Psoas muscle (tissue), 7 donors: ENCODE measurements at regions not wholly inside any gene's neighbourhood (a gene's known extent, or its start where the extent isn't known, plus 50 kb on each side); places are given as distances from the start of the nearest gene placed in this dataset.

Source experiments
- ATAC-seq, 4 donors: fragments of 200-7000 bp; cut with Tn5 transposase; one replicate each; pipeline ENCODE4 v1.9.1; 2020; ENCODE audit warnings: moderate library complexity in 3 of 4, mild to moderate bottlenecking in 2 of 4
- DNase-seq, 2 donors: peaks; one replicate each; pipeline ENCODE4 v3.0.0-alpha.2; 2020
- H3K27ac ChIP-seq: fragments of 200-600 bp; one replicate; pipeline ENCODE4 v1.8.0; 2022
- H3K27me3 ChIP-seq, 3 donors: fragments of 200-600 bp in 1 of 3; one replicate each; pipeline versions ENCODE4 v1.6.1 to v1.8.0; 2013 to 2022; ENCODE audit warnings: low read length in 2 of 3, mild to moderate bottlenecking in 2 of 3, moderate library complexity in 1 of 3; ENCODE audit not compliant: insufficient read depth in 3 of 3
- H3K36me3 ChIP-seq, 2 donors: fragments of 200-600 bp in 1 of 2; one replicate each; pipeline versions ENCODE4 v1.6.1 to v1.8.0; 2013 to 2022; ENCODE audit warnings: low read depth in 1 of 2, mild to moderate bottlenecking in 1 of 2, moderate library complexity in 1 of 2; ENCODE audit not compliant: insufficient read depth in 1 of 2
- H3K4me1 ChIP-seq: fragments of 200-600 bp; one replicate; pipeline ENCODE4 v1.8.0; 2022
- H3K4me3 ChIP-seq: fragments of 200-600 bp; one replicate; pipeline ENCODE4 v1.8.0; 2022; ENCODE audit warnings: mild to moderate bottlenecking
- H3K9me3 ChIP-seq: fragments of 200-600 bp; one replicate; pipeline ENCODE4 v1.8.0; 2022
- WGBS, 3 donors: extraction: QIAGEN DNeasy Blood & Tissue Kit; methylation state at CpG; one replicate each; pipeline versions ENCODE4 v1.1.6 to v1.1.7; 2013; 5-methylcytosine and 5-hydroxymethylcytosine counted together
- intact Hi-C, 2 donors: fragments of 100-400 bp; cut with DNase I; formaldehyde crosslinking; loops; one replicate each; pipeline versions ENCODE4 v1.11.0 to v1.14.2; 2022
- TF ChIP-seq, protein P1 (sequence below): fragments of 200-600 bp; IDR thresholded peaks from one replicate; pipeline ENCODE4 v1.8.0; 2022; ENCODE audit warnings: antibody characterized with exemption
- donor health status: healthy with polysubstance abuse.
- donor health status: DM: no; HTN: no; CAD: no; lungs with moderate emphysema.
- donor health status: Bipolar disorder and iron deficiency.
- donor health status: healthy.
- donor health status: DM: yes; HTN: yes; CAD: no.
- donor health status: DM: no; HTN: no; CAD: no.
- donor health status: DM: yes; HTN: yes; CAD: no.

DNA sequence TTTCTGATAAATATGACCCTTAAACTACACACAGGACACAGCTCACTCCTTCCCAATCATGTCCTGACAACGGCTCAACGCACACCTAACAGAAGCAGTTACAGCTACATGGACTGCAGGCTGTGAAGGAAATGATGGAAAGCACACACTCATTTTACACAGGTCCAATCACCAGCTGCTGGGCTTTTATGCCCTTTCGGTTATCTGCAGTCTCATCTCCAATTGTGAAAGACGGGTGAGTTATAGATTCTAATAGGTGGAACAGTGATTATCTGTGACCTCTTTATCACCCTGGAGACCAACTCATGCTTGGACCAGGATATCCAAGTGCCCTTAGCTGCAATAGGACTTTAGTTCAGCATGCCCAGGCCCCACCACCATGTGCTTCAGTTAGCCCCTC, 110.4 kb upstream of the CREB1 start:
- intact Hi-C loops: no loop called here
- Histone ChIP-seq H3K27ac (no peak overlapping the region), H3K9me3 (no peaks in the 10 kb centered on the region), H3K4me1 (no peaks in the 10 kb centered on the region), H3K4me3 (no peak overlapping the region), H3K27me3 (no peaks in the 10 kb centered on the region), H3K36me3 (no peaks in the 10 kb centered on the region)
- ATAC-seq: no peak
- 76 to 85% (median 78%) methylated on average over 4 of the region's 4 CpGs for WGBS, 3 donors
- TF ChIP-seq, protein P1, sequence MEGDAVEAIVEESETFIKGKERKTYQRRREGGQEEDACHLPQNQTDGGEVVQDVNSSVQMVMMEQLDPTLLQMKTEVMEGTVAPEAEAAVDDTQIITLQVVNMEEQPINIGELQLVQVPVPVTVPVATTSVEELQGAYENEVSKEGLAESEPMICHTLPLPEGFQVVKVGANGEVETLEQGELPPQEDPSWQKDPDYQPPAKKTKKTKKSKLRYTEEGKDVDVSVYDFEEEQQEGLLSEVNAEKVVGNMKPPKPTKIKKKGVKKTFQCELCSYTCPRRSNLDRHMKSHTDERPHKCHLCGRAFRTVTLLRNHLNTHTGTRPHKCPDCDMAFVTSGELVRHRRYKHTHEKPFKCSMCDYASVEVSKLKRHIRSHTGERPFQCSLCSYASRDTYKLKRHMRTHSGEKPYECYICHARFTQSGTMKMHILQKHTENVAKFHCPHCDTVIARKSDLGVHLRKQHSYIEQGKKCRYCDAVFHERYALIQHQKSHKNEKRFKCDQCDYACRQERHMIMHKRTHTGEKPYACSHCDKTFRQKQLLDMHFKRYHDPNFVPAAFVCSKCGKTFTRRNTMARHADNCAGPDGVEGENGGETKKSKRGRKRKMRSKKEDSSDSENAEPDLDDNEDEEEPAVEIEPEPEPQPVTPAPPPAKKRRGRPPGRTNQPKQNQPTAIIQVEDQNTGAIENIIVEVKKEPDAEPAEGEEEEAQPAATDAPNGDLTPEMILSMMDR: no peak
- no peak for DNase-seq

DNA sequence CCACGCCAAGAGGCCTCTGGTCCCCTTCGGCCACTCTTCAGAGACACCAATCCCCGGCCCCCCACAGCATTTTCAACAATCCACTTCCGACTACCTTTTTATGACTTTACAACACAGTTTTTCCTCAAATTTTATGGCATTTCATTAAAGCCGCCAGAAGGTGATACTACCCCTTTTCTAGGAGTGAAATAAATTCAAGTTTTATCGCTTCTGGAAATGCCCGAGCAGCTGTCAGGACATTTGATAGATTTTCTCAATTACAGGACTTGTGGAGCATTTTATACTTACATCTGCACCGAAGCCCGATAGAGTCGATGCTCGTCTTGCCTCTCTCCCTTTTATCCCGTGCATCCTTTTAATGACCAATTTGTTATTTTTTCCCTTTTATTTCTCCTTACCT, 108.1 kb upstream of the CREB1 start:
- 37 to 53% (median 45%) methylated on average over 12 of the region's 12 CpGs for WGBS, 3 donors
- Histone ChIP-seq H3K36me3 (no peaks in the 10 kb centered on the region), H3K4me1 (no peaks in the 10 kb centered on the region), H3K4me3 (no peak overlapping the region), H3K27me3 (no peaks in the 10 kb centered on the region), H3K27ac (no peak overlapping the region), H3K9me3 (no peaks in the 10 kb centered on the region)
- DNase-seq (no peak), ATAC-seq (no peak)
- intact Hi-C loops: no loop called here
- TF ChIP-seq, protein P1: no peak

DNA sequence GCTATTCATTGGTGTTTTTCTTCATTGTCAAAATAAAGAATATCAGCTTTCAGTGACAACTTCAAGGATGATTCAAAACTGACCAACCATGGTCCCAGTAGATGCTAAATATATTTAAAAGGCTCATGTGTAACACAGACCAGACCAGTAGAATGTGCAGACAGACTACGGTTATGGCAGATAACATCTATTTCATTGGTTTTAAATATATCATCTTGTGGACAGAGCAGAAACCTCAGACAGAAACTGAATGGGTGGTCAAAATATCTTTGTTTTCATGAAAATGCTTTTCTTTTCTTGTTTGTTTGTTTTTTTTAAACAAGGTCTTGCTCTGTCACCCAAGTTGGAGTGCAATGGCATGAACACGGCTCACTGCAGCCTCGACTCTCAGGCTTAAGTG, 107.4 kb upstream of the CREB1 start:
- ATAC-seq: no peak

DNA sequence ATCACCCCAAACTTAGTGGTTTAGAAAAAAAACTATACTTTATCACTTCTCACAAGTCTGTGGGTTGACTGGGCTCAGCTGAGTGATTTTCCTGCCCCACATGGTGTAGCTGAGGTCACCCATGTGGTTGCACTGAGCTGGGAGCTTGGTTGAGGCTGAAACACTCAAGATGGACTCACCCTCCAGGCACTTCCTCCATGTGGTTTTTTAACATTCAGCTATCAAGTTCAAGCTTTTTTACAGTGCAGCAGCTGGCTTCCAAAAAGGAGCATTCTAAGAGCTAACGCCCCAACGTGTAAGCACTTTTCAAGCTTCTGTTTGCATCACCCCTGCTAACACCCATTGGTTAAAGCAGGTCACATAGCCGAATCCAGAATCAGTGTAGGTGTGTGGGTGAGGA, 105.9 kb upstream of the CREB1 start:
- no peaks in the 10 kb centered on the region for H3K36me3 ChIP-seq
- H3K4me3 ChIP-seq: no peak overlapping the region
- H3K4me1 ChIP-seq: no peaks in the 10 kb centered on the region
- no peaks in the 10 kb centered on the region for H3K27me3 ChIP-seq
- TF ChIP-seq, protein P1: no peak
- no peak for DNase-seq
- 23 to 37% (median 24%) methylated on average over 3 of the region's 3 CpGs for WGBS, 3 donors
- no peak for ATAC-seq
- intact Hi-C loops: no loop called here
- no peak overlapping the region for H3K27ac ChIP-seq
- no peaks in the 10 kb centered on the region for H3K9me3 ChIP-seq

More for the DNA sequence above, 107.4 kb upstream of the CREB1 start:
- WGBS, 3 donors: 67 to 77% (median 77%) methylated on average over 3 of the region's 3 CpGs
- Histone ChIP-seq H3K4me3 (no peak overlapping the region), H3K9me3 (no peaks in the 10 kb centered on the region), H3K27me3 (no peaks in the 10 kb centered on the region), H3K4me1 (no peaks in the 10 kb centered on the region), H3K27ac (no peak overlapping the region), H3K36me3 (no peaks in the 10 kb centered on the region)
- DNase-seq: no peak
- intact Hi-C loops: no loop called here
- TF ChIP-seq, protein P1: no peak

DNA sequence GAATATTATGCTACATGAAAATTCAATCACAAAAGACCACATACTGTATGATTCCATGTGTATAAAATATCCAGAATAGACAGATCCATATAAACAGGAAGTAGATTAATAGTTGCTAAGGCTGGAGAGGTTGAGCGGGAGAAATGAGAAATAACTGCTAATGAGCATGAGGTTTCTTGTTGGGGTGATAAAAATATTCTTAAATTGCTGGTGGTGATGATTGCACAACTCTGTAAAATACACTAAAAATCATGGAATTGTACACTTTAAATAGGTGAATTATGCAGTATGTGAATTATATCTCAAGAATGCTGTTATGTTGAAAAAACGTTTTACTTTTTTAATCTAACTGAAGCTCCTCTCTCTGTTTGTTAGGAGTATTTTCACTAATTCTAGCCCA, 101.8 kb upstream of the CREB1 start:
- H3K9me3 ChIP-seq: no peaks in the 10 kb centered on the region
- ATAC-seq (no peak), DNase-seq (no peak)
- intact Hi-C loops: no loop called here
- 55 to 71% (median 68%) methylated on average over 2 of the region's 2 CpGs for WGBS, 3 donors
- no peaks in the 10 kb centered on the region for H3K36me3 ChIP-seq
- no peak overlapping the region for H3K4me3 ChIP-seq
- no peaks in the 10 kb centered on the region for H3K4me1 ChIP-seq
- no peak overlapping the region for H3K27ac ChIP-seq
- no peaks in the 10 kb centered on the region for H3K27me3 ChIP-seq
- TF ChIP-seq, protein P1: no peak
